Inflammatory macrophage treated with lipopolysaccharide for 1 hour (primary cell): ENCODE measurements at regions not wholly inside any gene's neighbourhood (a gene's known extent, or its start where the extent isn't known, plus 50 kb on each side); places are given as distances from the start of the nearest gene placed in this dataset.

Experiments
- DNase-seq, 2 donors: peaks; one replicate each; pipeline ENCODE4 v3.0.0-alpha.2; 2020 to 2022

- no peak for DNase-seq
Measured at GRCh38 chr15:37165395-37165794, 65.0 kb upstream of the MEIS2 start.

- DNase-seq: no peak
Measured at GRCh38 chr15:37166402-37166801, 66.1 kb upstream of the MEIS2 start.

GRCh38 chr15:37181339-37181738 is 81.0 kb upstream of the MEIS2 start:
- DNase-seq: no peak

GRCh38 chr15:37199545-37199944 is 99.2 kb upstream of the MEIS2 start:
- DNase-seq: no peak

- DNase-seq: no peak
Measured at GRCh38 chr15:37203050-37203449, 102.7 kb upstream of the MEIS2 start.

GRCh38 chr15:37204692-37205091 is 104.3 kb upstream of the MEIS2 start:
- no peak for DNase-seq

- DNase-seq: no peak
Measured at GRCh38 chr15:37206690-37207089, 106.3 kb upstream of the MEIS2 start.

- no peak for DNase-seq
Measured at GRCh38 chr15:37208146-37209040, 108.0 kb upstream of the MEIS2 start.

GRCh38 chr15:37209041-37209363 is 108.7 kb upstream of the MEIS2 start:
- no peak for DNase-seq

GRCh38 chr15:37217567-37217966 is 117.2 kb upstream of the MEIS2 start:
- no peak for DNase-seq

- no peak for DNase-seq
Measured at GRCh38 chr15:37218351-37218916, 118.1 kb upstream of the MEIS2 start.

GRCh38 chr15:37219211-37219701 is 118.9 kb upstream of the MEIS2 start:
- DNase-seq: no peak

GRCh38 chr15:37220949-37221670 is 120.8 kb upstream of the MEIS2 start:
- DNase-seq: no peak

- DNase-seq: no peak
Measured at GRCh38 chr15:37221671-37222145, 121.4 kb upstream of the MEIS2 start.

- DNase-seq: no peak
Measured at GRCh38 chr15:37223089-37223488, 122.7 kb upstream of the MEIS2 start.

- no peak for DNase-seq
Measured at GRCh38 chr15:37229855-37230619, 129.7 kb upstream of the MEIS2 start.

GRCh38 chr15:37245358-37245757 is 145.0 kb upstream of the MEIS2 start:
- no peak for DNase-seq

- DNase-seq: no peak
Measured at GRCh38 chr15:37246065-37246464, 145.7 kb upstream of the MEIS2 start.

GRCh38 chr15:37246856-37247255 is 146.5 kb upstream of the MEIS2 start:
- DNase-seq: no peak

GRCh38 chr15:37249249-37249648 is 148.9 kb upstream of the MEIS2 start:
- DNase-seq: no peak

GRCh38 chr15:37252530-37252929 is 152.2 kb upstream of the MEIS2 start:
- no peak for DNase-seq

- no peak for DNase-seq
Measured at GRCh38 chr15:37253877-37254276, 153.5 kb upstream of the MEIS2 start.

GRCh38 chr15:37260255-37260654 is 159.9 kb upstream of the MEIS2 start:
- DNase-seq: no peak
